HG03159 (cell line): ENCODE measurements at regions not wholly inside any gene's neighbourhood (a gene's known extent, or its start where the extent isn't known, plus 50 kb on each side); places are given as distances from the start of the nearest gene placed in this dataset.

Source experiments
- ATAC-seq: cut with Tn5 transposase; IDR thresholded peaks from one replicate; pipeline ENCODE4 v1.9.1; 2021; ENCODE audit warnings: mild to moderate bottlenecking, moderate library complexity; ENCODE audit not compliant: unreplicated experiment

GRCh38 chrX:134747006-134747405, 50.0 kb downstream of the PABIR2 start:
- no peak for ATAC-seq

- no peak for ATAC-seq
These were observed 50.6 kb downstream of the PABIR2 start for GRCh38 chrX:134746410-134746785.

- no peak for ATAC-seq
These were observed 51.2 kb downstream of the PABIR2 start for GRCh38 chrX:134745636-134746409.

- ATAC-seq: no peak
These were observed 53.9 kb downstream of the PABIR2 start for GRCh38 chrX:134743091-134743490.

- ATAC-seq: no peak
These were observed 54.4 kb downstream of the PABIR2 start for GRCh38 chrX:134742573-134742972.

GRCh38 chrX:134741746-134742145, 55.3 kb downstream of the PABIR2 start:
- no peak for ATAC-seq

GRCh38 chrX:134738986-134739740, 57.8 kb downstream of the PABIR2 start:
- ATAC-seq: no peak

GRCh38 chrX:134738445-134738844, 58.6 kb downstream of the PABIR2 start:
- ATAC-seq: no peak

- no peak for ATAC-seq
These were observed 59.2 kb downstream of the PABIR2 start for GRCh38 chrX:134737721-134738369.

- ATAC-seq: no peak
These were observed 59.9 kb downstream of the PABIR2 start for GRCh38 chrX:134737061-134737460.

GRCh38 chrX:134736356-134736755, 60.6 kb downstream of the PABIR2 start:
- no peak for ATAC-seq

- ATAC-seq: no peak
These were observed 62.0 kb downstream of the PABIR2 start for GRCh38 chrX:134735015-134735414.

- ATAC-seq: no peak
These were observed 62.5 kb downstream of the PABIR2 start for GRCh38 chrX:134734466-134734952.

- no peak for ATAC-seq
These were observed 63.4 kb downstream of the PABIR2 start for GRCh38 chrX:134733591-134733990.

GRCh38 chrX:134732676-134733075, 64.3 kb downstream of the PABIR2 start:
- no peak for ATAC-seq

- no peak for ATAC-seq
These were observed 64.9 kb downstream of the PABIR2 start for GRCh38 chrX:134732152-134732551.

GRCh38 chrX:134727363-134727762, 69.1 kb upstream of the PLAC1 start:
- ATAC-seq: no peak

- ATAC-seq: no peak
These were observed 66.9 kb upstream of the PLAC1 start for GRCh38 chrX:134725103-134725690.

- ATAC-seq: no peak
These were observed 63.7 kb upstream of the PLAC1 start for GRCh38 chrX:134721766-134722532.

GRCh38 chrX:134718966-134719317, 60.7 kb upstream of the PLAC1 start:
- ATAC-seq: peak; percentile 66
